Osteoblast (primary cell): ENCODE measurements at regions not wholly inside any gene's neighbourhood (a gene's known extent, or its start where the extent isn't known, plus 50 kb on each side); places are given as distances from the start of the nearest gene placed in this dataset.

Experiments used
- DNase-seq: peaks from one replicate; pipeline ENCODE4 v3.0.0; 2011; ENCODE audit warnings: low spot score, mixed read lengths; ENCODE audit not compliant: insufficient read length; ENCODE audit errors: missing footprints
- H2AFZ ChIP-seq: 2 replicates; pipeline ENCODE4 v1.6.0; 2011; ENCODE audit warnings: mild to moderate bottlenecking, low read length
- H3K27ac ChIP-seq: 2 replicates; pipeline ENCODE4 v1.5.1; 2011; ENCODE audit warnings: mild to moderate bottlenecking, low read depth, low read length, moderate library complexity
- H3K27me3 ChIP-seq: 2 replicates; pipeline ENCODE4 v1.6.0; 2012; ENCODE audit warnings: mild to moderate bottlenecking, control low read depth, inconsistent platforms, low read length, moderate library complexity; ENCODE audit not compliant: insufficient read depth
- H3K36me3 ChIP-seq: 2 replicates; pipeline ENCODE4 v1.5.1; 2011; ENCODE audit warnings: mild to moderate bottlenecking, low read length, control low read depth, moderate library complexity; ENCODE audit not compliant: insufficient read depth
- H3K4me1 ChIP-seq: 2 replicates; pipeline ENCODE4 v1.5.1; 2011; ENCODE audit warnings: mild to moderate bottlenecking, low read length, control low read depth, moderate library complexity; ENCODE audit not compliant: insufficient read depth
- H3K4me2 ChIP-seq: 2 replicates; pipeline ENCODE4 v1.6.0; 2011; ENCODE audit warnings: mild to moderate bottlenecking, low read length; ENCODE audit not compliant: insufficient read depth
- H3K4me3 ChIP-seq: fragments of 200-600 bp; sonication (generic); 3 replicates; pipeline ENCODE4 v1.5.1; 2012; ENCODE audit warnings: mild to moderate bottlenecking, low read length, inconsistent platforms; ENCODE audit not compliant: insufficient read depth
- H3K79me2 ChIP-seq: 2 replicates; pipeline ENCODE4 v1.6.0; 2012; ENCODE audit warnings: mild to moderate bottlenecking, low read length, control low read depth, inconsistent platforms; ENCODE audit not compliant: insufficient read depth
- H3K9me3 ChIP-seq: 2 replicates; pipeline ENCODE4 v1.5.1; 2011; ENCODE audit warnings: low read depth, low read length, control low read depth
- H4K20me1 ChIP-seq: 2 replicates; pipeline ENCODE4 v1.6.0; 2012; ENCODE audit warnings: mild to moderate bottlenecking, low read length, control low read depth; ENCODE audit not compliant: insufficient read depth
- TF ChIP-seq, protein P1 (sequence below): IDR thresholded peaks from 2 replicates; pipeline ENCODE4 v1.5.1; 2011; ENCODE audit warnings: mild to moderate bottlenecking, low read depth, low read length, moderate library complexity; ENCODE audit errors: extremely low read depth

DNA sequence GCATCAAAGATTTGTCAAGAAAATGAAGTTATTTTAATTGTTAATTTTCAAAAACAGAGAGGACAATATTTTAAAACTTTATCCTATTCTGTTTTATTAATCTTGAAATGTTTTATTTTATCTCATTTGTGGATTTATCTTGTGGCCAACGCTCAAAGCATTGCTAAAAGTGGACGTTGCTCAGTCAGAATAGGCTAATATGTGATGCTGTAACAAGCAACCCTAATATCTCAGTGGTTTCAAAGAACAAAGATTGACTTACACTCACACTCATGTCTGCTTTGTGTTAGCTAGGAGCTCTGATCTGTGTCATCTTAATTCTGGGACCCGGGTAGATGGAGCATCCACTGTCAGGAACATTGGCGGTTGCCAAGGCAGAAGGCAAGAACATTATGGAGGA, 86.0 kb upstream of the PLCL2 start:
- no peaks in the 10 kb centered on the region for H3K79me2 ChIP-seq
- H3K9me3 ChIP-seq: no peaks in the 10 kb centered on the region
- H3K4me2 ChIP-seq: no peak overlapping the region
- no peak overlapping the region for H2AFZ ChIP-seq
- TF ChIP-seq, protein P1, sequence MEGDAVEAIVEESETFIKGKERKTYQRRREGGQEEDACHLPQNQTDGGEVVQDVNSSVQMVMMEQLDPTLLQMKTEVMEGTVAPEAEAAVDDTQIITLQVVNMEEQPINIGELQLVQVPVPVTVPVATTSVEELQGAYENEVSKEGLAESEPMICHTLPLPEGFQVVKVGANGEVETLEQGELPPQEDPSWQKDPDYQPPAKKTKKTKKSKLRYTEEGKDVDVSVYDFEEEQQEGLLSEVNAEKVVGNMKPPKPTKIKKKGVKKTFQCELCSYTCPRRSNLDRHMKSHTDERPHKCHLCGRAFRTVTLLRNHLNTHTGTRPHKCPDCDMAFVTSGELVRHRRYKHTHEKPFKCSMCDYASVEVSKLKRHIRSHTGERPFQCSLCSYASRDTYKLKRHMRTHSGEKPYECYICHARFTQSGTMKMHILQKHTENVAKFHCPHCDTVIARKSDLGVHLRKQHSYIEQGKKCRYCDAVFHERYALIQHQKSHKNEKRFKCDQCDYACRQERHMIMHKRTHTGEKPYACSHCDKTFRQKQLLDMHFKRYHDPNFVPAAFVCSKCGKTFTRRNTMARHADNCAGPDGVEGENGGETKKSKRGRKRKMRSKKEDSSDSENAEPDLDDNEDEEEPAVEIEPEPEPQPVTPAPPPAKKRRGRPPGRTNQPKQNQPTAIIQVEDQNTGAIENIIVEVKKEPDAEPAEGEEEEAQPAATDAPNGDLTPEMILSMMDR: no peak
- no peak overlapping the region for H3K4me3 ChIP-seq
- no peaks in the 10 kb centered on the region for H3K27me3 ChIP-seq
- no peaks in the 10 kb centered on the region for H4K20me1 ChIP-seq
- DNase-seq: no peak
- H3K36me3 ChIP-seq: no peaks in the 10 kb centered on the region
- no peaks in the 10 kb centered on the region for H3K4me1 ChIP-seq
- H3K27ac ChIP-seq: no peak overlapping the region

- no peaks in the 10 kb centered on the region for H3K4me1 ChIP-seq
- no peaks in the 10 kb centered on the region for H3K36me3 ChIP-seq
- TF ChIP-seq, protein P1: no peak
- no peaks in the 10 kb centered on the region for H3K79me2 ChIP-seq
- H4K20me1 ChIP-seq: no peaks in the 10 kb centered on the region
- no peaks in the 10 kb centered on the region for H3K27me3 ChIP-seq
- H3K4me3 ChIP-seq: no peak overlapping the region
- H3K9me3 ChIP-seq: no peaks in the 10 kb centered on the region
- no peak overlapping the region for H3K4me2 ChIP-seq
- no peak overlapping the region for H2AFZ ChIP-seq
- no peak overlapping the region for H3K27ac ChIP-seq
- no peak for DNase-seq
Measured at GRCh38 chr3:16800361-16800760, 84.4 kb upstream of the PLCL2 start.

DNA sequence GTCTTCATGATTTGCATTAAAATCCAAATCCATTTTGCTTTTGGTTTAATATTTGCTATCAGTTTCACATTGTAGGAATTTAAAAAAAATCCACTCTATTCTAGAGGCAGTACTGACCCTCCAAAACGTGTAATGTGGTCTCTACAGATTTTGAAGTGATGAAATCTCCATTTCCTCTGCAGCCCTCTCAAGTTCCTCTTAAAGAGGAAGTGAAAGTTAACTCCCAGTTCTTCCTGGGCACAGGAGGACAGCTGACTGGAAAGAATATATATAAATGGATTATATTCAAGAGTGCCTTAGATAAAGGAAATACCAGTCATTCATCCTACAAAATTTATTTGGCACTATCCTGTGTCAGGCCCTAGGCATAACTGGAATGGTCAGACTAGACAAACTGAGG, 83.5 kb upstream of the PLCL2 start:
- H3K9me3 ChIP-seq: no peaks in the 10 kb centered on the region
- no peaks in the 10 kb centered on the region for H3K79me2 ChIP-seq
- H3K4me3 ChIP-seq: no peak overlapping the region
- no peak overlapping the region for H3K4me2 ChIP-seq
- no peaks in the 10 kb centered on the region for H3K36me3 ChIP-seq
- DNase-seq: no peak
- TF ChIP-seq, protein P1: no peak
- H4K20me1 ChIP-seq: no peaks in the 10 kb centered on the region
- no peak overlapping the region for H2AFZ ChIP-seq
- no peaks in the 10 kb centered on the region for H3K4me1 ChIP-seq
- no peak overlapping the region for H3K27ac ChIP-seq
- H3K27me3 ChIP-seq: no peaks in the 10 kb centered on the region

DNA sequence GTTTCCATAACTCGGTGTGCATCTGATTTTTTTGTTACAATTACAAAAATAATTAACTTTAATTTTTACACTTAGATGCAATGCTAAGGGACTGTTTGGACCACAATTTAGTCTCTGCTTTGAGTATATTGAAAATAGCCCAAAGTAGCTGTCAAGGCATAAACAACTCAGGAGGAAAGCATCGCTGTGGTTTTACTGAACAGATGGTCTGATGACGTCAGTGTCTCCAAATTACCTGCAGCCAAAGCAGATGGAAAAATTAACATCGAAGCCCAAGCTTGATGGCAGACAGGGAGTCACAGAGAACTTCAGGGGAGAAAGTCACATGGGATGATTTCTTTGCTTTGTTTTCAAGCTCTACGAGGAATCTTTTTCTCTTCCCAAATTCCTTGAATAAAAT, 83.1 kb upstream of the PLCL2 start:
- TF ChIP-seq, protein P1: no peak
- no peaks in the 10 kb centered on the region for H3K79me2 ChIP-seq
- no peak overlapping the region for H3K27ac ChIP-seq
- H3K4me3 ChIP-seq: no peak overlapping the region
- H3K4me2 ChIP-seq: no peak overlapping the region
- H2AFZ ChIP-seq: no peak overlapping the region
- no peaks in the 10 kb centered on the region for H3K9me3 ChIP-seq
- no peaks in the 10 kb centered on the region for H3K36me3 ChIP-seq
- no peak for DNase-seq
- H3K27me3 ChIP-seq: no peaks in the 10 kb centered on the region
- no peaks in the 10 kb centered on the region for H3K4me1 ChIP-seq
- no peaks in the 10 kb centered on the region for H4K20me1 ChIP-seq
